ENCODE measurements at regions not wholly inside any gene's neighbourhood (a gene's known extent, or its start where the extent isn't known, plus 50 kb on each side); places are given as distances from the start of the nearest gene placed in this dataset.

GRCh38 chr6:67331304-67331703 is 1303.8 kb upstream of the ADGRB3 start:
- DNase-seq (ENCODE audit: low read depth in 4 of 4, low spot score in 3 of 4): no peak

GRCh38 chr6:67328269-67328668 is 1306.8 kb upstream of the ADGRB3 start:
- DNase-seq (ENCODE audit: low read depth in 4 of 4, low spot score in 3 of 4): no peak

GRCh38 chr6:67300430-67301040 is 1334.5 kb upstream of the ADGRB3 start:
- no peak for DNase-seq (ENCODE audit: low read depth in 4 of 4, low spot score in 3 of 4)

GRCh38 chr6:67292169-67292568 is 1342.9 kb upstream of the ADGRB3 start:
- no peak for DNase-seq (ENCODE audit: low read depth in 4 of 4, low spot score in 3 of 4)

- no peak for DNase-seq (ENCODE audit: low read depth in 4 of 4, low spot score in 3 of 4)
These were observed 1347.5 kb upstream of the ADGRB3 start for GRCh38 chr6:67287566-67287965.

- DNase-seq (ENCODE audit: low read depth in 4 of 4, low spot score in 3 of 4): no peak
These were observed 1349.1 kb upstream of the ADGRB3 start for GRCh38 chr6:67285770-67286495.

GRCh38 chr6:67277312-67277711 is 1357.8 kb upstream of the ADGRB3 start:
- DNase-seq (ENCODE audit: low read depth in 4 of 4, low spot score in 3 of 4): no peak

GRCh38 chr6:67265996-67266921 is 1368.8 kb upstream of the ADGRB3 start:
- DNase-seq (ENCODE audit: low read depth in 4 of 4, low spot score in 3 of 4): no peak

GRCh38 chr6:67252663-67253062 is 1382.4 kb upstream of the ADGRB3 start:
- DNase-seq (ENCODE audit: low read depth in 4 of 4, low spot score in 3 of 4): no peak

GRCh38 chr6:67248077-67248476 is 1387.0 kb upstream of the ADGRB3 start:
- no peak for DNase-seq (ENCODE audit: low read depth in 4 of 4, low spot score in 3 of 4)

- no peak for DNase-seq (ENCODE audit: low read depth in 4 of 4, low spot score in 3 of 4)
These were observed 1391.0 kb upstream of the ADGRB3 start for GRCh38 chr6:67244037-67244436.

GRCh38 chr6:67237277-67237676 is 1397.8 kb upstream of the ADGRB3 start:
- DNase-seq (ENCODE audit: low read depth in 4 of 4, low spot score in 3 of 4): no peak

GRCh38 chr6:67231092-67231491 is 1404.0 kb upstream of the ADGRB3 start:
- no peak for DNase-seq (ENCODE audit: low read depth in 4 of 4, low spot score in 3 of 4)

GRCh38 chr6:67224989-67225388 is 1410.1 kb upstream of the ADGRB3 start:
- no peak for DNase-seq (ENCODE audit: low read depth in 4 of 4, low spot score in 3 of 4)

- no peak for DNase-seq (ENCODE audit: low read depth in 4 of 4, low spot score in 3 of 4)
These were observed 1413.9 kb upstream of the ADGRB3 start for GRCh38 chr6:67221226-67221625.

- DNase-seq (ENCODE audit: low read depth in 4 of 4, low spot score in 3 of 4): no peak
These were observed 1415.7 kb upstream of the ADGRB3 start for GRCh38 chr6:67219346-67219745.

GRCh38 chr6:67212584-67212983 is 1422.5 kb upstream of the ADGRB3 start:
- no peak for DNase-seq (ENCODE audit: low read depth in 4 of 4, low spot score in 3 of 4)

- no peak for DNase-seq (ENCODE audit: low read depth in 4 of 4, low spot score in 3 of 4)
These were observed 1424.6 kb upstream of the ADGRB3 start for GRCh38 chr6:67210450-67210849.

GRCh38 chr6:67201563-67201962 is 1433.5 kb upstream of the ADGRB3 start:
- no peak for DNase-seq (ENCODE audit: low read depth in 4 of 4, low spot score in 3 of 4)

- DNase-seq (ENCODE audit: low read depth in 4 of 4, low spot score in 3 of 4): no peak
These were observed 1434.3 kb upstream of the ADGRB3 start for GRCh38 chr6:67200626-67201403.

GRCh38 chr6:67199425-67199824 is 1435.7 kb upstream of the ADGRB3 start:
- no peak for DNase-seq (ENCODE audit: low read depth in 4 of 4, low spot score in 3 of 4)
